ENCODE measurements at regions not wholly inside any gene's neighbourhood (a gene's known extent, or its start where the extent isn't known, plus 50 kb on each side); places are given as distances from the start of the nearest gene placed in this dataset.

GRCh38 chr9:28805197-28805596 lies 1231.9 kb upstream of the C9orf72 start:
- TF ChIP-seq SUZ12 (IDR thresholded peaks at IDR 0.05; ENCODE audit: extremely low read depth, insufficient read depth, insufficient read length) (no peak), ZNF274 (IDR thresholded peaks at IDR 0.05; ENCODE audit: low read depth, low read length) (no peak)

Data from NT2/D1 (cell line).